GM10266 (cell line): ENCODE measurements at regions not wholly inside any gene's neighbourhood (a gene's known extent, or its start where the extent isn't known, plus 50 kb on each side); places are given as distances from the start of the nearest gene placed in this dataset.

Experiments
- DNase-seq: peaks from one replicate; pipeline ENCODE4 v3.0.0; 2012; ENCODE audit errors: extremely low spot score
- CTCF ChIP-seq: IDR thresholded peaks from 2 replicates; pipeline ENCODE4 v1.5.1; 2012; ENCODE audit warnings: mild to moderate bottlenecking, low read depth; ENCODE audit not compliant: control insufficient read depth, insufficient read depth; ENCODE audit errors: missing control alignments

- peak; percentile 6 for DNase-seq
- TF ChIP-seq CTCF: no peak
These were observed 284.5 kb downstream of the MTX2 start for GRCh38 chr2:176553685-176554100.

GRCh38 chr2:176554101-176555048, 285.1 kb downstream of the MTX2 start:
- peak; percentile 56 for DNase-seq
- TF ChIP-seq CTCF: peak; percentile 65

GRCh38 chr2:176555112-176555511, 285.9 kb downstream of the MTX2 start:
- no peak for DNase-seq
- no peak for TF ChIP-seq CTCF

- no peak for DNase-seq
- no peak for TF ChIP-seq CTCF
These were observed 286.5 kb downstream of the MTX2 start for GRCh38 chr2:176555781-176556180.

GRCh38 chr2:176556373-176556772, 287.1 kb downstream of the MTX2 start:
- DNase-seq: no peak
- TF ChIP-seq CTCF: no peak

- no peak for TF ChIP-seq CTCF
- DNase-seq: no peak
These were observed 288.6 kb downstream of the MTX2 start for GRCh38 chr2:176557821-176558220.

- DNase-seq: no peak
These were observed 289.4 kb downstream of the MTX2 start for GRCh38 chr2:176558574-176559140.

More at GRCh38 chr2:176558574-176559140, 289.4 kb downstream of the MTX2 start:
- TF ChIP-seq CTCF: no peak
